OCI-LY3 (cell line): ENCODE measurements at regions not wholly inside any gene's neighbourhood (a gene's known extent, or its start where the extent isn't known, plus 50 kb on each side); places are given as distances from the start of the nearest gene placed in this dataset.

ENCODE experiments used
- CTCF ChIP-seq: fragments of 200-600, 300-600 bp; sonication (generic); IDR thresholded peaks from 2 replicates; pipeline ENCODE4 v1.5.1; 2014; ENCODE audit warnings: antibody characterized with exemption, low read length, low read depth
- EZH2phosphoT487 ChIP-seq: fragments of 200-600 bp; shearing (Covaris generic); IDR thresholded peaks from 2 replicates; pipeline ENCODE4 v1.6.1; 2018; ENCODE audit warnings: antibody characterized with exemption, mixed run types, low read depth

DNA sequence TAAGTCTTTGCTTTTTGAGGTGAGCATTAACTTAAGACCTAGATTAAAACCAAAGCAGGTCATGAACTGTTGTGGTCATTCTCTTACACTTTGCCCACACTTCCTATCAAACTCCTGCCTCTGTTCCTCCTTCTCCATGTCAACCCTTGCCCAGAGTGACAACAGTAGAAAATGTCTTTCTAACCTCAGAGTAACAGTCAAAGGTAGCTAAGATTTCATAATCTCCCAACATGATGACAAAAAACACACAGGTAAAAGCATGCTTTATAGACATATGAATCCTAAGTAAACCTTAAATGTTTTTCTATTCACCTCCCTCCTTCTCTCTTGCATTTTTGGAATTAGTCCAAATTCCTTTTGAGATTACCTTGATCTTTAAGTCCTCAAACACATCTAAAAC lies 422.3 kb downstream of the SPATA31D1 start:
- no peak for TF ChIP-seq CTCF
- no peak for TF ChIP-seq EZH2phosphoT487
